WI38 (cell line): ENCODE measurements at regions not wholly inside any gene's neighbourhood (a gene's known extent, or its start where the extent isn't known, plus 50 kb on each side); places are given as distances from the start of the nearest gene placed in this dataset.

Experiments used
- H3K4me3 ChIP-seq: 2 replicates; pipeline ENCODE4 v1.5.1; 2011; ENCODE audit warnings: low read depth, mild to moderate bottlenecking, control low read depth, low read length
- CTCF ChIP-seq: IDR thresholded peaks from 2 replicates; pipeline ENCODE4 v1.5.1; 2012; ENCODE audit warnings: low read depth, mild to moderate bottlenecking, control low read depth, low read length

- H3K4me3 ChIP-seq = no peak overlapping the region
- TF ChIP-seq CTCF = no peak
Measured at GRCh38 chr10:123564631-123565030, 101.5 kb upstream of the GPR26 start.

- H3K4me3 ChIP-seq = no peak overlapping the region
- TF ChIP-seq CTCF = no peak
Measured at GRCh38 chr10:123565691-123566660, 100.2 kb upstream of the GPR26 start.

- H3K4me3 ChIP-seq = no peak overlapping the region
- TF ChIP-seq CTCF = no peak
Measured at GRCh38 chr10:123567984-123568739, 98.0 kb upstream of the GPR26 start.

- H3K4me3 ChIP-seq = no peak overlapping the region
- no peak for TF ChIP-seq CTCF
Measured at GRCh38 chr10:123568751-123569150, 97.4 kb upstream of the GPR26 start.

- no peak for TF ChIP-seq CTCF
- H3K4me3 ChIP-seq = no peak overlapping the region
Measured at GRCh38 chr10:123569436-123570035, 96.6 kb upstream of the GPR26 start.

GRCh38 chr10:123570051-123570897, 95.9 kb upstream of the GPR26 start:
- H3K4me3 ChIP-seq = no peak overlapping the region
- TF ChIP-seq CTCF = no peak
